Adipocyte (in vitro differentiated cells): ENCODE measurements at regions not wholly inside any gene's neighbourhood (a gene's known extent, or its start where the extent isn't known, plus 50 kb on each side); places are given as distances from the start of the nearest gene placed in this dataset.
"Not testable (repeated sequence)": the region's sequence is repeated elsewhere in the genome, so short reads cannot be mapped to it uniquely, and the experiment has no call there.

Experiments used
- DNase-seq: peaks from one replicate; pipeline ENCODE4 v3.0.0-alpha.2; 2015; ENCODE audit warnings: low read depth
- H3K27me3 ChIP-seq: replicated peaks from 2 replicates; pipeline ENCODE4 v1.7.0; 2013; ENCODE audit warnings: mild to moderate bottlenecking, low read length, moderate library complexity; ENCODE audit not compliant: control insufficient read depth, insufficient read depth
- H3K36me3 ChIP-seq: 2 replicates; pipeline ENCODE4 v1.7.0; 2013; ENCODE audit warnings: low read length, mild to moderate bottlenecking, moderate library complexity; ENCODE audit not compliant: control insufficient read depth, insufficient read depth, severe bottlenecking
- H3K4me1 ChIP-seq: 2 replicates; pipeline ENCODE4 v1.7.0; 2013; ENCODE audit warnings: mild to moderate bottlenecking, low read length, moderate library complexity; ENCODE audit not compliant: control insufficient read depth, insufficient read depth
- H3K4me3 ChIP-seq: 2 replicates; pipeline ENCODE4 v1.7.0; 2013; ENCODE audit warnings: mild to moderate bottlenecking, low read length, moderate library complexity
- H3K9ac ChIP-seq: 2 replicates; pipeline ENCODE4 v1.7.0; 2013; ENCODE audit warnings: mild to moderate bottlenecking, low read length, moderate library complexity
- H3K9me3 ChIP-seq: 2 replicates; pipeline ENCODE4 v1.7.0; 2013; ENCODE audit warnings: mild to moderate bottlenecking, low read length, moderate library complexity; ENCODE audit not compliant: control insufficient read depth

- DNase-seq: no peak
- no peak overlapping the region for H3K9ac ChIP-seq
- peaks cover 4% of the 10 kb centered on the region for H3K4me1 ChIP-seq
- H3K4me3 ChIP-seq: no peak overlapping the region
- H3K9me3 ChIP-seq: peaks cover 3% of the 10 kb centered on the region
- no peaks in the 10 kb centered on the region for H3K36me3 ChIP-seq
- no peaks in the 10 kb centered on the region for H3K27me3 ChIP-seq
These were observed 111.6 kb downstream of the GOSR1 start for GRCh38 chr17:30588798-30589247.

GRCh38 chr17:30586818-30587595, 109.8 kb downstream of the GOSR1 start:
- peaks cover 4% of the 10 kb centered on the region for H3K4me1 ChIP-seq
- peaks cover 3% of the 10 kb centered on the region for H3K9me3 ChIP-seq
- no peak overlapping the region for H3K4me3 ChIP-seq
- H3K36me3 ChIP-seq: no peaks in the 10 kb centered on the region
- no peak overlapping the region for H3K9ac ChIP-seq
- no peaks in the 10 kb centered on the region for H3K27me3 ChIP-seq
- DNase-seq: peak; percentile 15

- H3K27me3 ChIP-seq: no peaks in the 10 kb centered on the region
- H3K9me3 ChIP-seq: peaks cover 3% of the 10 kb centered on the region
- H3K36me3 ChIP-seq: no peaks in the 10 kb centered on the region
- peaks cover 4% of the 10 kb centered on the region for H3K4me1 ChIP-seq
- H3K4me3 ChIP-seq: no peak overlapping the region
- DNase-seq: no peak
- H3K9ac ChIP-seq: no peak overlapping the region
These were observed 107.6 kb downstream of the GOSR1 start for GRCh38 chr17:30584810-30585209.

GRCh38 chr17:30580916-30581315, 103.7 kb downstream of the GOSR1 start:
- DNase-seq: no peak
- H3K9ac ChIP-seq: no peak overlapping the region
- H3K4me1 ChIP-seq: no peaks in the 10 kb centered on the region
- H3K27me3 ChIP-seq: no peaks in the 10 kb centered on the region
- H3K4me3 ChIP-seq: no peak overlapping the region
- H3K36me3 ChIP-seq: no peaks in the 10 kb centered on the region
- H3K9me3 ChIP-seq: no peaks in the 10 kb centered on the region

- Histone ChIP-seq H3K36me3 (no peaks in the 10 kb centered on the region), H3K9me3 (no peaks in the 10 kb centered on the region), H3K9ac (no peak overlapping the region), H3K27me3 (no peaks in the 10 kb centered on the region), H3K4me3 (no peak overlapping the region), H3K4me1 (no peaks in the 10 kb centered on the region)
- peak; percentile 17 for DNase-seq
These were observed 102.6 kb downstream of the GOSR1 start for GRCh38 chr17:30579610-30580315.

- H3K4me1 ChIP-seq, H3K4me3 ChIP-seq, H3K36me3 ChIP-seq, DNase-seq, H3K27me3 ChIP-seq, H3K9ac ChIP-seq, H3K9me3 ChIP-seq: not testable (repeated sequence)
These were observed 101.0 kb downstream of the GOSR1 start for GRCh38 chr17:30578015-30578717.
